Liver (tissue), 3 donors: ENCODE measurements at regions not wholly inside any gene's neighbourhood (a gene's known extent, or its start where the extent isn't known, plus 50 kb on each side); places are given as distances from the start of the nearest gene placed in this dataset.

ENCODE experiments used
- CTCF ChIP-seq: fragments of 150-350 bp; IDR thresholded peaks from 2 replicates; pipeline ENCODE4 v1.5.1; 2017; ENCODE audit warnings: improper control_type of control experiment, low read depth, low read length; ENCODE audit not compliant: missing input control
- EGR1 ChIP-seq, 2 donors: IDR thresholded peaks; 2 replicates each; pipeline ENCODE4 v1.6.1; 2016 to 2018; ENCODE audit warnings: antibody characterized with exemption in 2 of 2, low read depth in 2 of 2
- JUND ChIP-seq, 2 donors: IDR thresholded peaks; 2 replicates each; pipeline ENCODE4 v1.6.1; 2016; ENCODE audit warnings: antibody characterized with exemption in 2 of 2
- ZBTB33 ChIP-seq: IDR thresholded peaks from 2 replicates; pipeline ENCODE4 v1.6.1; 2016; ENCODE audit warnings: antibody characterized with exemption
- donor health status: healthy.
- donor health status: healthy.

- no peak for TF ChIP-seq JUND (IDR thresholded peaks at IDR 0.05)
- no peak for TF ChIP-seq CTCF
- TF ChIP-seq EGR1 (IDR thresholded peaks at IDR 0.05; ENCODE audit: low read depth in 2 of 2) = no peak
- no peak for TF ChIP-seq ZBTB33
These were observed 1109.7 kb downstream of the SOCS6 start for GRCh38 chr18:71398531-71398930.
